ENCODE measurements at regions not wholly inside any gene's neighbourhood (a gene's known extent, or its start where the extent isn't known, plus 50 kb on each side); places are given as distances from the start of the nearest gene placed in this dataset.

DNA sequence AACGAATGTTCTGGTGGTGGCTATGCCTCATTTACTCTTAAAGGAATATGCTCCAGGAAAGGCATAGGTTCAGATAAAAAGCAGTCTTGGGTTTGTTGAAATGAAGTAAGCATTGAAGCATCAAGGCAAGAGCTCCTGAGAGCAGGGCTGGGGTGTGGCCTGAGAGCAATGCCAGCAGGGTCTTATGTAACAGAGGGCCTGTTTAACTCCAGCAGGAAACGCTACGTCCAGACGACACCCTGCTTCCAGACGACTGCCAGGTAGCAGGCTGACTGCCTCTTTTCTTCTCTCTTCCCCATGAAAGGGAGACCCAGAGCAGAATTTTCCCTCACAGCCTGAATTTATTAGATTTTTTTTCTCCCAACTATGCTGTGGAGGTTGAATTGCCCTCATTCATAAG, 127.2 kb upstream of the SLC5A12 start:
- TF ChIP-seq, protein P1, sequence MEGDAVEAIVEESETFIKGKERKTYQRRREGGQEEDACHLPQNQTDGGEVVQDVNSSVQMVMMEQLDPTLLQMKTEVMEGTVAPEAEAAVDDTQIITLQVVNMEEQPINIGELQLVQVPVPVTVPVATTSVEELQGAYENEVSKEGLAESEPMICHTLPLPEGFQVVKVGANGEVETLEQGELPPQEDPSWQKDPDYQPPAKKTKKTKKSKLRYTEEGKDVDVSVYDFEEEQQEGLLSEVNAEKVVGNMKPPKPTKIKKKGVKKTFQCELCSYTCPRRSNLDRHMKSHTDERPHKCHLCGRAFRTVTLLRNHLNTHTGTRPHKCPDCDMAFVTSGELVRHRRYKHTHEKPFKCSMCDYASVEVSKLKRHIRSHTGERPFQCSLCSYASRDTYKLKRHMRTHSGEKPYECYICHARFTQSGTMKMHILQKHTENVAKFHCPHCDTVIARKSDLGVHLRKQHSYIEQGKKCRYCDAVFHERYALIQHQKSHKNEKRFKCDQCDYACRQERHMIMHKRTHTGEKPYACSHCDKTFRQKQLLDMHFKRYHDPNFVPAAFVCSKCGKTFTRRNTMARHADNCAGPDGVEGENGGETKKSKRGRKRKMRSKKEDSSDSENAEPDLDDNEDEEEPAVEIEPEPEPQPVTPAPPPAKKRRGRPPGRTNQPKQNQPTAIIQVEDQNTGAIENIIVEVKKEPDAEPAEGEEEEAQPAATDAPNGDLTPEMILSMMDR (IDR thresholded peaks at IDR 0.05; ENCODE audit: low read length) = no peak
- TF ChIP-seq EZH2 (IDR thresholded peaks at IDR 0.05; ENCODE audit: borderline replicate concordance, low read length) = no peak
